SK-N-SH treated with all-trans-retinoic acid at 6 μM for 48 hours (cell line): ENCODE measurements at regions not wholly inside any gene's neighbourhood (a gene's known extent, or its start where the extent isn't known, plus 50 kb on each side); places are given as distances from the start of the nearest gene placed in this dataset.

Experiments used
- ATAC-seq: fragments of 200-7000 bp; cut with Tn5 transposase; 3 replicates; pipeline ENCODE4 v1.9.1; 2020; ENCODE audit warnings: mild to moderate bottlenecking, moderate library complexity
- ARNTL ChIP-seq: fragments of 450-650 bp; formaldehyde crosslinking; IDR thresholded peaks from 2 replicates; pipeline ENCODE4 v1.5.0; 2020; ENCODE audit warnings: low read depth, mild to moderate bottlenecking, moderate library complexity, borderline replicate concordance
- BACH2 ChIP-seq: fragments of 250-450 bp; sonication (Bioruptor Pico); IDR thresholded peaks from 2 replicates; pipeline ENCODE4 v1.9.0; 2021; ENCODE audit warnings: mild to moderate bottlenecking, borderline replicate concordance
- CREB5 ChIP-seq: fragments of 250-450 bp; sonication (Bioruptor Pico); IDR thresholded peaks from 2 replicates; pipeline ENCODE4 v1.5.1; 2020; ENCODE audit warnings: low read depth, mild to moderate bottlenecking, moderate library complexity
- CSDC2 ChIP-seq: fragments of 250-450 bp; sonication (Bioruptor Pico); IDR thresholded peaks from 2 replicates; pipeline ENCODE4 v1.5.0; 2020; ENCODE audit warnings: mild to moderate bottlenecking, moderate library complexity
- CSRNP3 ChIP-seq: fragments of 250-450 bp; sonication (Bioruptor Pico); IDR thresholded peaks from 2 replicates; pipeline ENCODE4 v1.5.1; 2021; ENCODE audit warnings: mild to moderate bottlenecking, moderate library complexity
- ESRRG ChIP-seq: fragments of 250-450 bp; sonication (Bioruptor Pico); IDR thresholded peaks from 2 replicates; pipeline ENCODE4 v1.6.1; 2021; ENCODE audit warnings: mild to moderate bottlenecking
- GLIS3 ChIP-seq: fragments of 250-450 bp; sonication (Bioruptor Pico); IDR thresholded peaks from 2 replicates; pipeline ENCODE4 v1.5.0; 2020; ENCODE audit warnings: mild to moderate bottlenecking, moderate library complexity
- ISL1 ChIP-seq: fragments of 250-450 bp; sonication (Bioruptor Pico); IDR thresholded peaks from 2 replicates; pipeline ENCODE4 v2.1.2; 2022; ENCODE audit warnings: mild to moderate bottlenecking, moderate library complexity
- OSR1 ChIP-seq: fragments of 250-450 bp; sonication (Bioruptor Pico); IDR thresholded peaks from 2 replicates; pipeline ENCODE4 v1.8.0; 2022; ENCODE audit warnings: moderate library complexity, mild to moderate bottlenecking, inconsistent platforms
- PATZ1 ChIP-seq: fragments of 250-450 bp; sonication (Bioruptor Pico); IDR thresholded peaks from 2 replicates; pipeline ENCODE4 v1.8.0; 2020; ENCODE audit warnings: mild to moderate bottlenecking, moderate library complexity, borderline replicate concordance
- POU6F1 ChIP-seq: fragments of 250-450 bp; sonication (Bioruptor Pico); IDR thresholded peaks from 2 replicates; pipeline ENCODE4 v1.8.0; 2021; ENCODE audit warnings: low read depth, mild to moderate bottlenecking, moderate library complexity, borderline replicate concordance
- PPARA ChIP-seq: fragments of 250-450 bp; sonication (Bioruptor Pico); IDR thresholded peaks from 2 replicates; pipeline ENCODE4 v1.5.0; 2020; ENCODE audit warnings: mild to moderate bottlenecking, borderline replicate concordance
- RARB ChIP-seq: fragments of 250-450 bp; sonication (Bioruptor Pico); IDR thresholded peaks from 2 replicates; pipeline ENCODE4 v1.8.0; 2021; ENCODE audit warnings: mild to moderate bottlenecking, moderate library complexity
- SNAI2 ChIP-seq: fragments of 250-450 bp; sonication (Bioruptor Pico); IDR thresholded peaks from 2 replicates; pipeline ENCODE4 v1.5.0; 2020; ENCODE audit warnings: mild to moderate bottlenecking, moderate library complexity
- TCF4 ChIP-seq: fragments of 250-450 bp; sonication (Bioruptor Pico); IDR thresholded peaks from 2 replicates; pipeline ENCODE4 v1.8.0; 2021; ENCODE audit warnings: mild to moderate bottlenecking, moderate library complexity, borderline replicate concordance
- TOX ChIP-seq: fragments of 250-450 bp; sonication (Bioruptor Pico); IDR thresholded peaks from 2 replicates; pipeline ENCODE4 v1.8.0; 2021; ENCODE audit warnings: mild to moderate bottlenecking, moderate library complexity, borderline replicate concordance
- TSHZ2 ChIP-seq: fragments of 250-450 bp; sonication (Bioruptor Pico); IDR thresholded peaks from 2 replicates; pipeline ENCODE4 v1.5.0; 2020; ENCODE audit warnings: mild to moderate bottlenecking, moderate library complexity
- ZC3H10 ChIP-seq: fragments of 250-450 bp; sonication (Bioruptor Pico); IDR thresholded peaks from 2 replicates; pipeline ENCODE4 v1.5.1; 2021; ENCODE audit warnings: mild to moderate bottlenecking, moderate library complexity
- ZFP3 ChIP-seq: fragments of 250-450 bp; sonication (Bioruptor Pico); IDR thresholded peaks from 2 replicates; pipeline ENCODE4 v1.5.0; 2020; ENCODE audit warnings: mild to moderate bottlenecking, moderate library complexity
- ZFP30 ChIP-seq: fragments of 450-650 bp; formaldehyde crosslinking; IDR thresholded peaks from 2 replicates; pipeline ENCODE4 v1.5.0; 2022; ENCODE audit warnings: mild to moderate bottlenecking, moderate library complexity
- ZNF565 ChIP-seq: fragments of 450-650 bp; formaldehyde crosslinking; conservative IDR thresholded peaks from 2 replicates; pipeline ENCODE4 v1.5.0; 2020; ENCODE audit warnings: low read depth, mild to moderate bottlenecking, moderate library complexity
- ZNF70 ChIP-seq: fragments of 450-650 bp; formaldehyde crosslinking; IDR thresholded peaks from 2 replicates; pipeline ENCODE4 v1.5.0; 2020; ENCODE audit warnings: mild to moderate bottlenecking, moderate library complexity
- ZNF8 ChIP-seq: fragments of 450-650 bp; formaldehyde crosslinking; IDR thresholded peaks from 2 replicates; pipeline ENCODE4 v1.5.0; 2020; ENCODE audit warnings: mild to moderate bottlenecking, moderate library complexity

- TF ChIP-seq OSR1 (CRISPR knock-in tag) = no peak
- TF ChIP-seq POU6F1 (CRISPR knock-in tag) = no peak
- no peak for TF ChIP-seq ARNTL (CRISPR knock-in tag)
- TF ChIP-seq CREB5 (CRISPR knock-in tag) = no peak
- no peak for TF ChIP-seq ZNF565 (CRISPR knock-in tag)
- TF ChIP-seq ISL1 (CRISPR knock-in tag) = no peak
- TF ChIP-seq ESRRG (CRISPR knock-in tag) = no peak
- TF ChIP-seq TCF4 (CRISPR knock-in tag) = no peak
- TF ChIP-seq PATZ1 (CRISPR knock-in tag) = no peak
- TF ChIP-seq CSRNP3 = no peak
- no peak for TF ChIP-seq PPARA (CRISPR knock-in tag)
- no peak for TF ChIP-seq CSDC2 (CRISPR knock-in tag)
- no peak for TF ChIP-seq ZFP3 (CRISPR knock-in tag)
- TF ChIP-seq TOX (CRISPR knock-in tag) = no peak
- no peak for TF ChIP-seq RARB (CRISPR knock-in tag)
- no peak for TF ChIP-seq ZNF70
- no peak for ATAC-seq
Measured at GRCh38 chr5:82563745-82564144, 285.6 kb upstream of the RPS23 start.

- ATAC-seq = no peak
- TF ChIP-seq ARNTL (CRISPR knock-in tag) = no peak
- no peak for TF ChIP-seq BACH2 (CRISPR knock-in tag)
- TF ChIP-seq RARB (CRISPR knock-in tag) = no peak
- no peak for TF ChIP-seq GLIS3 (CRISPR knock-in tag)
- no peak for TF ChIP-seq ZC3H10
- TF ChIP-seq ZNF8 (CRISPR knock-in tag) = no peak
- no peak for TF ChIP-seq ZFP3 (CRISPR knock-in tag)
- no peak for TF ChIP-seq ZNF565 (CRISPR knock-in tag)
- TF ChIP-seq POU6F1 (CRISPR knock-in tag) = no peak
- TF ChIP-seq SNAI2 = no peak
- TF ChIP-seq TCF4 (CRISPR knock-in tag) = no peak
- no peak for TF ChIP-seq OSR1 (CRISPR knock-in tag)
- no peak for TF ChIP-seq ESRRG (CRISPR knock-in tag)
- no peak for TF ChIP-seq CREB5 (CRISPR knock-in tag)
Measured at GRCh38 chr5:82562696-82563240, 284.6 kb upstream of the RPS23 start.

- no peak for ATAC-seq
- TF ChIP-seq TSHZ2 (CRISPR knock-in tag) (no peak), ZFP30 (CRISPR knock-in tag) (no peak), ZNF8 (CRISPR knock-in tag) (no peak), ARNTL (CRISPR knock-in tag) (no peak), PPARA (CRISPR knock-in tag) (no peak), POU6F1 (CRISPR knock-in tag) (no peak), BACH2 (CRISPR knock-in tag) (no peak), TCF4 (CRISPR knock-in tag) (no peak)
Measured at GRCh38 chr5:82561797-82562196, 283.6 kb upstream of the RPS23 start.
